ENCODE measurements at regions not wholly inside any gene's neighbourhood (a gene's known extent, or its start where the extent isn't known, plus 50 kb on each side); places are given as distances from the start of the nearest gene placed in this dataset.
"Not testable (repeated sequence)": the region's sequence is repeated elsewhere in the genome, so short reads cannot be mapped to it uniquely, and the experiment has no call there.

- no peaks in the 10 kb centered on the region for H3K27me3 ChIP-seq (ENCODE audit: low read length)
- H3K4me2 ChIP-seq (ENCODE audit: low read depth, low read length, poor library complexity, severe bottlenecking), result no peak overlapping the region
- DNase-seq, result no peak
Observed at GRCh38 chr11:69894648-69895047, 75.4 kb upstream of the FGF3 start.

GRCh38 chr11:69896250-69896649, 77.0 kb upstream of the FGF3 start:
- Histone ChIP-seq H3K27me3 (ENCODE audit: low read length) (no peaks in the 10 kb centered on the region), H3K4me2 (ENCODE audit: low read depth, low read length, poor library complexity, severe bottlenecking) (no peak overlapping the region), H2AFZ (ENCODE audit: low read length) (no peak overlapping the region), H3K9me2 (replicated peaks; ENCODE audit: insufficient read depth, low read length) (no peaks in the 10 kb centered on the region), H3K36me3 (ENCODE audit: insufficient read depth, low read length) (no peaks in the 10 kb centered on the region), H3K27ac (ENCODE audit: low read length) (no peak overlapping the region), H4K20me1 (ENCODE audit: insufficient read depth, low read depth, low read length) (no peaks in the 10 kb centered on the region), H3K79me2 (ENCODE audit: low read length) (no peaks in the 10 kb centered on the region), H3K4me3 (ENCODE audit: low read length) (no peak overlapping the region), H3K9me3 (ENCODE audit: low read length) (no peaks in the 10 kb centered on the region), H3K4me1 (ENCODE audit: low read length) (no peaks in the 10 kb centered on the region), H3K9ac (ENCODE audit: low read length) (no peak overlapping the region)
- no peak for DNase-seq

More at GRCh38 chr11:69894648-69895047, 75.4 kb upstream of the FGF3 start:
- no peaks in the 10 kb centered on the region for H4K20me1 ChIP-seq (ENCODE audit: insufficient read depth, low read depth, low read length)
- H3K36me3 ChIP-seq (ENCODE audit: insufficient read depth, low read length), result no peaks in the 10 kb centered on the region
- no peaks in the 10 kb centered on the region for H3K9me3 ChIP-seq (ENCODE audit: low read length)
- no peaks in the 10 kb centered on the region for H3K79me2 ChIP-seq (ENCODE audit: low read length)
- no peak overlapping the region for H3K4me3 ChIP-seq (ENCODE audit: low read length)
- no peak overlapping the region for H3K9ac ChIP-seq (ENCODE audit: low read length)
- no peaks in the 10 kb centered on the region for H3K9me2 ChIP-seq (replicated peaks; ENCODE audit: insufficient read depth, low read length)
- H2AFZ ChIP-seq (ENCODE audit: low read length), result no peak overlapping the region
- no peak overlapping the region for H3K27ac ChIP-seq (ENCODE audit: low read length)
- H3K4me1 ChIP-seq (ENCODE audit: low read length), result no peaks in the 10 kb centered on the region

GRCh38 chr11:69898123-69898522, 78.9 kb upstream of the FGF3 start:
- no peaks in the 10 kb centered on the region for H3K9me3 ChIP-seq (ENCODE audit: low read length)
- no peaks in the 10 kb centered on the region for H3K79me2 ChIP-seq (ENCODE audit: low read length)
- no peak overlapping the region for H3K9ac ChIP-seq (ENCODE audit: low read length)
- no peak for DNase-seq
- no peaks in the 10 kb centered on the region for H3K9me2 ChIP-seq (replicated peaks; ENCODE audit: insufficient read depth, low read length)
- no peaks in the 10 kb centered on the region for H3K27me3 ChIP-seq (ENCODE audit: low read length)
- H2AFZ ChIP-seq (ENCODE audit: low read length), result no peak overlapping the region
- H4K20me1 ChIP-seq (ENCODE audit: insufficient read depth, low read depth, low read length), result no peaks in the 10 kb centered on the region
- no peak overlapping the region for H3K4me2 ChIP-seq (ENCODE audit: low read depth, low read length, poor library complexity, severe bottlenecking)
- H3K27ac ChIP-seq (ENCODE audit: low read length), result no peak overlapping the region
- H3K36me3 ChIP-seq (ENCODE audit: insufficient read depth, low read length), result no peaks in the 10 kb centered on the region
- no peak overlapping the region for H3K4me3 ChIP-seq (ENCODE audit: low read length)
- H3K4me1 ChIP-seq (ENCODE audit: low read length), result no peaks in the 10 kb centered on the region

GRCh38 chr11:69899957-69900821, 81.0 kb upstream of the FGF3 start:
- Histone ChIP-seq H3K27me3 (ENCODE audit: low read length) (no peaks in the 10 kb centered on the region), H3K4me1 (ENCODE audit: low read length) (no peaks in the 10 kb centered on the region), H3K9me3 (ENCODE audit: low read length) (no peaks in the 10 kb centered on the region), H3K9me2 (replicated peaks; ENCODE audit: insufficient read depth, low read length) (no peaks in the 10 kb centered on the region), H3K4me2 (ENCODE audit: low read depth, low read length, poor library complexity, severe bottlenecking) (no peak overlapping the region), H3K4me3 (ENCODE audit: low read length) (no peak overlapping the region), H3K36me3 (ENCODE audit: insufficient read depth, low read length) (no peaks in the 10 kb centered on the region), H2AFZ (ENCODE audit: low read length) (no peak overlapping the region), H3K79me2 (ENCODE audit: low read length) (no peaks in the 10 kb centered on the region), H4K20me1 (ENCODE audit: insufficient read depth, low read depth, low read length) (no peaks in the 10 kb centered on the region), H3K27ac (ENCODE audit: low read length) (no peak overlapping the region), H3K9ac (ENCODE audit: low read length) (no peak overlapping the region)
- no peak for DNase-seq

DNA sequence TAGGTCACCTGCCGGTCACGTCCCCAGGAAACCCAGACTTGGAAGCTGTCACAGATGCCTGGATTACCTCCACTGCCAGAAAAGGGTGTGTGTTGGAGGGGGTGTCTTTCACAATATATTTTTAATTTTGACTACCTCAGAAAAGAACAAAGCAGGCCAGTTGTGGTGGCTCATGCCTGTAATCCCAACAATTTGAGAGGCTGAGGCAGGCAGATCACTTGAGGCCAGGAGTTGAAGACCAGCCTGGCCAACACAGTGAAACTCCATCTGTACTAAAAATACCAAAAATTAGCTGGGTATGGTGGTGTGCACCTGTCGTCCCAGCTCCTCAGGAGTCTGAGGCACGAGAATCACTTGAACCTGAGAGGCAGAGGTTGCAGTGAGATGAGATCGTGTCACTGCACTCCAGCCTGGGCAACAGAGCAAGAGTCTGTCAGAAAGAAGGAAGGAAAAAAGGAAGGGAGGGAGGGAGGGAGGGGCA, 81.6 kb upstream of the FGF3 start:
- not testable (repeated sequence) for H3K27ac ChIP-seq (ENCODE audit: low read length); H4K20me1 ChIP-seq (ENCODE audit: insufficient read depth, low read depth, low read length); H3K4me1 ChIP-seq (ENCODE audit: low read length); H3K9ac ChIP-seq (ENCODE audit: low read length); H3K4me3 ChIP-seq (ENCODE audit: low read length); H3K36me3 ChIP-seq (ENCODE audit: insufficient read depth, low read length); H3K79me2 ChIP-seq (ENCODE audit: low read length); H3K9me3 ChIP-seq (ENCODE audit: low read length); H3K9me2 ChIP-seq (replicated peaks; ENCODE audit: insufficient read depth, low read length); DNase-seq; H3K27me3 ChIP-seq (ENCODE audit: low read length); H3K4me2 ChIP-seq (ENCODE audit: low read depth, low read length, poor library complexity, severe bottlenecking); H2AFZ ChIP-seq (ENCODE audit: low read length)

DNA sequence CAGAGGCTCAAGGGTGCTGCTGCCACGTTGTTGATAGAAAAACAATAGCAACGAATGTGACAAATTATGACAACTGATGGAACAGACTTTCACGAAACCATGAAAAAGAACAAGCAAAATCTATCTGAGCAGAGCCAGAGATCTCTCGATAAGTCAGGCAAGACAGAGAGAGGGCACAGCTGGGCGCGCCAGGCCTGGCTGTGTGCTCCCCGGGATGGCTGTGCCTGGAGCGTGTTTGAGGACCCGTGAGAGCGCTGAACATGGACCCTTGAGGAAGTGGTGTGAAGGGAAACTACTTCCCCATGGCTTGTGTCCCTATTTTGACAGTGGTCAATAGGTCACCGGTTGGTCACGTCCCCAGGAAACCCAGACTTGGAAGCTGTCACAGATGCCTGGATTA, 83.1 kb upstream of the FGF3 start:
- Histone ChIP-seq H3K79me2 (ENCODE audit: low read length) (no peaks in the 10 kb centered on the region), H2AFZ (ENCODE audit: low read length) (no peak overlapping the region), H3K9me2 (replicated peaks; ENCODE audit: insufficient read depth, low read length) (no peaks in the 10 kb centered on the region), H3K27me3 (ENCODE audit: low read length) (no peaks in the 10 kb centered on the region), H3K4me1 (ENCODE audit: low read length) (no peaks in the 10 kb centered on the region), H3K4me3 (ENCODE audit: low read length) (no peak overlapping the region), H3K9ac (ENCODE audit: low read length) (no peak overlapping the region), H3K9me3 (ENCODE audit: low read length) (no peaks in the 10 kb centered on the region), H4K20me1 (ENCODE audit: insufficient read depth, low read depth, low read length) (no peaks in the 10 kb centered on the region), H3K4me2 (ENCODE audit: low read depth, low read length, poor library complexity, severe bottlenecking) (no peak overlapping the region), H3K27ac (ENCODE audit: low read length) (no peak overlapping the region), H3K36me3 (ENCODE audit: insufficient read depth, low read length) (no peaks in the 10 kb centered on the region)
- DNase-seq, result no peak

GRCh38 chr11:69903211-69903610, 84.0 kb upstream of the FGF3 start:
- Histone ChIP-seq H3K9ac (ENCODE audit: low read length) (no peak overlapping the region), H3K4me2 (ENCODE audit: low read depth, low read length, poor library complexity, severe bottlenecking) (no peak overlapping the region)
- DNase-seq, result no peak

GRCh38 chr11:69904161-69904973, 85.2 kb upstream of the FGF3 start:
- Histone ChIP-seq H3K79me2 (ENCODE audit: low read length) (no peaks in the 10 kb centered on the region), H3K9me3 (ENCODE audit: low read length) (no peaks in the 10 kb centered on the region), H2AFZ (ENCODE audit: low read length) (no peak overlapping the region), H3K9ac (ENCODE audit: low read length) (no peak overlapping the region), H3K4me3 (ENCODE audit: low read length) (no peak overlapping the region), H4K20me1 (ENCODE audit: insufficient read depth, low read depth, low read length) (no peaks in the 10 kb centered on the region), H3K4me1 (ENCODE audit: low read length) (no peaks in the 10 kb centered on the region), H3K27ac (ENCODE audit: low read length) (no peak overlapping the region), H3K36me3 (ENCODE audit: insufficient read depth, low read length) (no peaks in the 10 kb centered on the region), H3K27me3 (ENCODE audit: low read length) (no peaks in the 10 kb centered on the region), H3K9me2 (replicated peaks; ENCODE audit: insufficient read depth, low read length) (no peaks in the 10 kb centered on the region), H3K4me2 (ENCODE audit: low read depth, low read length, poor library complexity, severe bottlenecking) (no peak overlapping the region)
- no peak for DNase-seq

More at GRCh38 chr11:69903211-69903610, 84.0 kb upstream of the FGF3 start:
- Histone ChIP-seq H3K27ac (ENCODE audit: low read length) (no peak overlapping the region), H3K9me2 (replicated peaks; ENCODE audit: insufficient read depth, low read length) (no peaks in the 10 kb centered on the region), H3K79me2 (ENCODE audit: low read length) (no peaks in the 10 kb centered on the region), H4K20me1 (ENCODE audit: insufficient read depth, low read depth, low read length) (no peaks in the 10 kb centered on the region), H3K9me3 (ENCODE audit: low read length) (no peaks in the 10 kb centered on the region), H3K27me3 (ENCODE audit: low read length) (no peaks in the 10 kb centered on the region), H3K4me3 (ENCODE audit: low read length) (no peak overlapping the region), H3K36me3 (ENCODE audit: insufficient read depth, low read length) (no peaks in the 10 kb centered on the region), H2AFZ (ENCODE audit: low read length) (no peak overlapping the region), H3K4me1 (ENCODE audit: low read length) (no peaks in the 10 kb centered on the region)
